Erythroblast (primary cell): ENCODE measurements at regions not wholly inside any gene's neighbourhood (a gene's known extent, or its start where the extent isn't known, plus 50 kb on each side); places are given as distances from the start of the nearest gene placed in this dataset.

Source experiments
- GATA1 ChIP-seq: IDR thresholded peaks from 2 replicates; pipeline ENCODE4 v1.6.1; 2011; ENCODE audit warnings: low read depth, mild to moderate bottlenecking, control low read depth, low read length, moderate library complexity
- POLR2A ChIP-seq: IDR thresholded peaks from 2 replicates; pipeline ENCODE4 v1.6.1; 2011; ENCODE audit warnings: mild to moderate bottlenecking, low read length

DNA sequence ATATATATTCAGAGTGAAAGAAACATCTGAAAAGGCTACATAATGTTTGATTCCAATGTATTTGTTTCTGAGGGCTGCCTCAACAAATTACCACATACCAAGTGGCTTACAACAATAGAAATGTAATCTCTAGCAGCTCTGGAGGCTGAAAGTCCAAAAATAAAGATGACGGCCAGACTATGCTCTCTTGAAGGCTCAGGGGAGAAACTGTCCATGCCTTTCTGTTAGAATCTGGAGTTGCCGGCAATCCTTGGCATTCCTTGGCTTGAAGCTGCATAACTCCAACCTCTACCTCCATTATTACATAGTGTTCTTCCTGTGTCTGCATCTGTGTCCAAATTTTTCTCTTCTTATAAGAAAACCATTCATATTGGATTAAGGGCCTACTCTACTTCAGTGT, 68.1 kb upstream of the PLEKHG7 start:
- TF ChIP-seq POLR2A (no peak), GATA1 (no peak)
